A673 (cell line): ENCODE measurements at regions not wholly inside any gene's neighbourhood (a gene's known extent, or its start where the extent isn't known, plus 50 kb on each side); places are given as distances from the start of the nearest gene placed in this dataset.

ENCODE experiments used
- BruUV-seq: library from RNA; stranded (reverse); fragments of 400-500 nt; replicated peaks from 2 replicates; lab custom pipeline; 2021; lab: Mats Ljungman, UMichigan
- CTCF ChIA-PET: fragments of 300-600 bp; sonication (Branson Sonifier 250); formaldehyde crosslinking; loops from one replicate; lab custom pipeline; 2022; ENCODE audit warnings: antibody characterized with exemption; lab: Charles Lee
- POLR2A ChIA-PET: fragments of 300-600 bp; sonication (Branson Sonifier 250); formaldehyde crosslinking; loops from one replicate; lab custom pipeline; 2022; ENCODE audit warnings: antibody characterized with exemption; ENCODE audit not compliant: low non-redundant PET; lab: Charles Lee
- DNase-seq: peaks from one replicate; pipeline ENCODE4 v3.0.0-alpha.2; 2015; ENCODE audit warnings: low spot score
- H3K27ac ChIP-seq: fragments of 200-600 bp; sonication (generic); 2 replicates; pipeline ENCODE4 v1.5.1; 2016; ENCODE audit warnings: mixed run types, low read depth, mild to moderate bottlenecking, mixed read lengths, antibody characterized with exemption, low read length; ENCODE audit not compliant: poor library complexity, severe bottlenecking
- H3K27me3 ChIP-seq: fragments of 200-600 bp; sonication (generic); replicated peaks from 2 replicates; pipeline ENCODE4 v1.6.1; 2017; ENCODE audit warnings: mixed run types, low read depth, mild to moderate bottlenecking, mixed read lengths, antibody characterized with exemption, low read length; ENCODE audit not compliant: insufficient read depth, poor library complexity
- H3K36me3 ChIP-seq: fragments of 200-600 bp; sonication (generic); 2 replicates; pipeline ENCODE4 v1.6.1; 2016; ENCODE audit warnings: mixed run types, mild to moderate bottlenecking, mixed read lengths, antibody characterized with exemption, low read length; ENCODE audit not compliant: insufficient read depth, poor library complexity, severe bottlenecking
- H3K4me1 ChIP-seq: fragments of 200-600 bp; sonication (generic); 2 replicates; pipeline ENCODE4 v1.6.1; 2017; ENCODE audit warnings: mixed run types, mild to moderate bottlenecking, mixed read lengths, antibody characterized with exemption, low read length; ENCODE audit not compliant: insufficient read depth, poor library complexity, severe bottlenecking
- H3K4me3 ChIP-seq: fragments of 200-600 bp; sonication (generic); 2 replicates; pipeline ENCODE4 v1.5.1; 2016; ENCODE audit warnings: low read depth, mixed run types, mild to moderate bottlenecking, mixed read lengths, low read length; ENCODE audit not compliant: poor library complexity, severe bottlenecking
- H3K9me3 ChIP-seq: fragments of 200-600 bp; sonication (generic); 2 replicates; pipeline ENCODE4 v1.6.1; 2016; ENCODE audit warnings: mixed run types, low read depth, mild to moderate bottlenecking, mixed read lengths, antibody characterized with exemption, low read length; ENCODE audit not compliant: poor library complexity, severe bottlenecking
- CTCF ChIP-seq: fragments of 300-800, 200-600 bp; sonication (generic); conservative IDR thresholded peaks from 2 replicates; pipeline ENCODE4 v1.5.1; 2017; ENCODE audit warnings: low read depth, mild to moderate bottlenecking, antibody characterized with exemption, low read length, moderate library complexity, mixed read lengths
- EZH2 ChIP-seq: fragments of 200-600 bp; sonication (generic); IDR thresholded peaks from 2 replicates; pipeline ENCODE4 v1.6.1; 2017; ENCODE audit warnings: borderline replicate concordance, low read depth, mild to moderate bottlenecking, mixed read lengths, antibody characterized with exemption, low read length; ENCODE audit not compliant: poor library complexity, severe bottlenecking
- intact Hi-C: fragments of 100-400 bp; cut with micrococcal nuclease; formaldehyde crosslinking; loops from one replicate; pipeline ENCODE4 v1.10.0; 2022; ENCODE audit not compliant: unreplicated experiment

GRCh38 chr1:69510026-69510425, 57.7 kb upstream of the LRRC7 start:
- ChIA-PET POLR2A (no interaction called here), CTCF (no interaction called here)
- no peak for DNase-seq
- H3K36me3 ChIP-seq, result no peaks in the 10 kb centered on the region
- intact Hi-C loops, result no loop called here
- BruUV-seq, result no TSS peak
- no peaks in the 10 kb centered on the region for H3K9me3 ChIP-seq
- no peaks in the 10 kb centered on the region for H3K27me3 ChIP-seq
- no peak for TF ChIP-seq EZH2
- no peak for TF ChIP-seq CTCF
- H3K4me3 ChIP-seq, result no peak overlapping the region
- no peak overlapping the region for H3K27ac ChIP-seq
- H3K4me1 ChIP-seq, result no peaks in the 10 kb centered on the region

- Histone ChIP-seq H3K4me1 (no peaks in the 10 kb centered on the region), H3K4me3 (no peak overlapping the region), H3K9me3 (no peaks in the 10 kb centered on the region), H3K36me3 (no peaks in the 10 kb centered on the region), H3K27me3 (no peaks in the 10 kb centered on the region), H3K27ac (no peak overlapping the region)
- intact Hi-C loops, result no loop called here
- no TSS peak for BruUV-seq
- TF ChIP-seq CTCF (no peak), EZH2 (no peak)
- ChIA-PET CTCF (no interaction called here), POLR2A (no interaction called here)
- DNase-seq, result no peak
These were observed 56.1 kb upstream of the LRRC7 start for GRCh38 chr1:69511426-69512192.

- no peak overlapping the region for H3K27ac ChIP-seq
- H3K36me3 ChIP-seq, result no peaks in the 10 kb centered on the region
- DNase-seq, result no peak
- no TSS peak for BruUV-seq
- intact Hi-C loops, result no loop called here
- H3K4me3 ChIP-seq, result no peak overlapping the region
- H3K9me3 ChIP-seq, result no peaks in the 10 kb centered on the region
- no peaks in the 10 kb centered on the region for H3K27me3 ChIP-seq
- no peak for TF ChIP-seq EZH2
- no peak for TF ChIP-seq CTCF
- H3K4me1 ChIP-seq, result no peaks in the 10 kb centered on the region
- ChIA-PET CTCF (no interaction called here), POLR2A (no interaction called here)
These were observed 54.1 kb upstream of the LRRC7 start for GRCh38 chr1:69513601-69514000.
